Endothelial cell of umbilical vein (primary cell): ENCODE measurements at regions not wholly inside any gene's neighbourhood (a gene's known extent, or its start where the extent isn't known, plus 50 kb on each side); places are given as distances from the start of the nearest gene placed in this dataset.

ENCODE experiments used
- CTCF ChIP-seq, 2 donors: IDR thresholded peaks; 1 replicate in 1 of 2; 2 replicates in 1 of 2; pipeline ENCODE4 v1.5.1; 2011; ENCODE audit warnings: low read length in 2 of 2, mild to moderate bottlenecking in 2 of 2, moderate library complexity in 2 of 2, control low read depth in 1 of 2, inconsistent platforms in 1 of 2, low read depth in 1 of 2; ENCODE audit not compliant: insufficient read depth in 1 of 2; ENCODE audit errors: extremely low read depth in 1 of 2
- EZH2 ChIP-seq: IDR thresholded peaks from 2 replicates; pipeline ENCODE4 v1.6.1; 2012; ENCODE audit warnings: borderline replicate concordance, low read depth, mild to moderate bottlenecking, moderate library complexity, low read length, inconsistent platforms; ENCODE audit not compliant: severe bottlenecking
- JUN ChIP-seq: IDR thresholded peaks from 2 replicates; pipeline ENCODE4 v1.6.1; 2011; ENCODE audit warnings: borderline replicate concordance, low read depth; ENCODE audit not compliant: insufficient read length, insufficient read depth
- POLR2A ChIP-seq: IDR thresholded peaks from 2 replicates; pipeline ENCODE4 v1.6.1; 2012; ENCODE audit warnings: low read depth, mild to moderate bottlenecking, control low read depth, low read length

- TF ChIP-seq CTCF (IDR thresholded peaks at IDR 0.05; ENCODE audit: extremely low read depth in 1 of 2, insufficient read depth in 1 of 2, low read depth in 1 of 2, low read length in 2 of 2) (no peak), EZH2 (no peak), JUN (no peak), POLR2A (no peak)
These were observed 136.5 kb upstream of the CPEB2 start for GRCh38 chr4:14865804-14866203.
